Upper lobe of left lung (tissue), 4 donors: ENCODE measurements at regions not wholly inside any gene's neighbourhood (a gene's known extent, or its start where the extent isn't known, plus 50 kb on each side); places are given as distances from the start of the nearest gene placed in this dataset.

Experiments used
- CTCF ChIP-seq, 6 experiments: fragments of 450-650 bp in 4 of 6; fragments of 200-600 bp in 2 of 6; sonication (generic) in 2 of 6; IDR thresholded peaks; one replicate each; pipeline ENCODE4 v1.5.1; 2016 to 2019; ENCODE audit warnings: antibody characterized with exemption in 6 of 6
- POLR2A ChIP-seq, 4 donors: fragments of 450-650 bp; IDR thresholded peaks; one replicate each; pipeline ENCODE4 v1.5.1; 2016 to 2017; ENCODE audit warnings: antibody characterized with exemption in 4 of 4, mild to moderate bottlenecking in 2 of 4

DNA sequence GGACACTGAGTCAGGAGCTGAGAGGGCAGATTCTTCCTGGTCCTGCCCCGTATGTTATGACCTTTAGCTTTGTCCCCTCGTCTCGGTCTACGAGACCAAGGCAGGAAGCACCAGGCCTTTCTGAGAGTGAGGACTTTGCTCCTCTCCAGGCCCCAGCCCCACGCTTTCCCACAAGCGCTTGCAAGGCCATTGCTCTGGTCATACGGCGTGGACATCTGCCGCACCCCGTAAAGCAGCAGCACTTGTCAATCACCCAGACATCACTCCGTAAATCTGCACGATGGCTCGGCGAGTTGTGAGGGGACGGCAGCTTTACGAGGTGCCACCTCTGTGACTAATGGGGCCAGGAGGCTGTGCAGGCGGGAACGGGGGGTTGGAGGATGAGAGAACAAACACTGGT, 100.8 kb upstream of the TWIST2 start:
- TF ChIP-seq POLR2A (IDR thresholded peaks at IDR 0.05) (no peak), CTCF (IDR thresholded peaks at IDR 0.05) (no peak)
